IMR-90 (cell line): ENCODE measurements at regions not wholly inside any gene's neighbourhood (a gene's known extent, or its start where the extent isn't known, plus 50 kb on each side); places are given as distances from the start of the nearest gene placed in this dataset.

Source experiments
- ATAC-seq: fragments of 200-7000 bp; cut with Tn5 transposase; 2 replicates; pipeline ENCODE4 v1.9.1; 2020; ENCODE audit warnings: low read depth, mild to moderate bottlenecking, moderate library complexity
- BruUV-seq: library from RNA; stranded (reverse); fragments of 400-500 nt; replicated peaks from 2 replicates; lab custom pipeline; 2021; lab: Mats Ljungman, UMichigan
- CTCF ChIA-PET: fragments of 300-600 bp; formaldehyde crosslinking; extraction: SDS; loops from one replicate; lab custom pipeline; 2021; ENCODE audit warnings: antibody characterized with exemption; lab: Yijun Ruan, JAX
- POLR2A ChIA-PET: fragments of 300-600 bp; sonication (Branson Sonifier 250); formaldehyde crosslinking; loops from one replicate; lab custom pipeline; 2022; ENCODE audit warnings: antibody characterized with exemption; ENCODE audit not compliant: unreplicated experiment; lab: Charles Lee
- DNase-seq: peaks from one replicate; pipeline ENCODE4 v3.0.0; 2013
- H2AFZ ChIP-seq: replicated peaks from 2 replicates; pipeline ENCODE3; 2013; ENCODE audit warnings: low read length, mild to moderate bottlenecking; ENCODE audit not compliant: poor library complexity
- H2AK5ac ChIP-seq: 2 replicates; pipeline ENCODE4 v1.6.1; 2013; ENCODE audit warnings: low read depth, low read length, inconsistent platforms
- H2AK9ac ChIP-seq: replicated peaks from 2 replicates; pipeline ENCODE3; 2013; ENCODE audit warnings: mild to moderate bottlenecking, low read depth, low read length, moderate library complexity; ENCODE audit not compliant: poor library complexity
- H2BK120ac ChIP-seq: 2 replicates; pipeline ENCODE4 v1.6.1; 2013; ENCODE audit warnings: low read depth, low read length, inconsistent platforms
- H2BK15ac ChIP-seq: 3 replicates; pipeline ENCODE4 v1.6.1; 2013; ENCODE audit warnings: low read depth, low read length, inconsistent platforms
- H2BK20ac ChIP-seq: 2 replicates; pipeline ENCODE4 v1.6.1; 2013; ENCODE audit warnings: low read depth, mild to moderate bottlenecking, inconsistent platforms, low read length, moderate library complexity
- H2BK5ac ChIP-seq: 2 replicates; pipeline ENCODE4 v1.6.1; 2013; ENCODE audit warnings: mild to moderate bottlenecking, low read depth, low read length, inconsistent platforms; ENCODE audit not compliant: poor library complexity, severe bottlenecking
- H3K14ac ChIP-seq: replicated peaks from 2 replicates; pipeline ENCODE4 v1.6.1; 2013; ENCODE audit warnings: low read depth, low read length, inconsistent platforms
- H3K18ac ChIP-seq: 2 replicates; pipeline ENCODE4 v1.6.1; 2013; ENCODE audit warnings: low read depth, low read length, control low read depth
- H3K23ac ChIP-seq: 2 replicates; pipeline ENCODE4 v1.6.1; 2013; ENCODE audit warnings: low read depth, low read length, inconsistent platforms
- H3K27ac ChIP-seq: 2 replicates; pipeline ENCODE4 v1.5.1; 2013; ENCODE audit warnings: mild to moderate bottlenecking, control low read depth, low read length; ENCODE audit not compliant: insufficient read depth
- H3K27me3 ChIP-seq: 2 replicates; pipeline ENCODE4 v1.6.1; 2013; ENCODE audit warnings: low read length; ENCODE audit not compliant: control insufficient read depth, insufficient read depth
- H3K36me3 ChIP-seq: 2 replicates; pipeline ENCODE4 v1.6.1; 2013; ENCODE audit warnings: low read length, mixed read lengths; ENCODE audit not compliant: control insufficient read depth, insufficient read depth
- H3K4ac ChIP-seq: 2 replicates; pipeline ENCODE4 v1.6.1; 2013; ENCODE audit warnings: low read depth, low read length, inconsistent platforms
- H3K4me1 ChIP-seq: 2 replicates; pipeline ENCODE4 v1.6.1; 2013; ENCODE audit warnings: low read length, mixed read lengths; ENCODE audit not compliant: control insufficient read depth, insufficient read depth
- H3K4me2 ChIP-seq: 2 replicates; pipeline ENCODE4 v1.6.1; 2013; ENCODE audit warnings: low read depth, mild to moderate bottlenecking, control low read depth, low read length, moderate library complexity
- H3K4me3 ChIP-seq: 2 replicates; pipeline ENCODE4 v1.5.1; 2013; ENCODE audit warnings: low read depth, mild to moderate bottlenecking, control low read depth, low read length, moderate library complexity; ENCODE audit not compliant: insufficient read depth
- H3K56ac ChIP-seq: 2 replicates; pipeline ENCODE4 v1.6.1; 2013; ENCODE audit warnings: low read length, inconsistent platforms; ENCODE audit not compliant: insufficient read depth; ENCODE audit errors: extremely low read depth
- H3K79me1 ChIP-seq, 2 experiments: 2 replicates each; pipeline ENCODE4 v1.6.1; 2013; ENCODE audit warnings: low read length in 2 of 2, inconsistent platforms in 1 of 2, low read depth in 1 of 2
- H3K9ac ChIP-seq: 2 replicates; pipeline ENCODE4 v1.6.1; 2013; ENCODE audit warnings: low read depth, low read length, control low read depth
- H3K9me1 ChIP-seq: 2 replicates; pipeline ENCODE4 v1.6.1; 2013; ENCODE audit warnings: low read length, inconsistent platforms; ENCODE audit not compliant: insufficient read depth
- H3K9me3 ChIP-seq: 2 replicates; pipeline ENCODE4 v1.6.1; 2013; ENCODE audit warnings: low read length; ENCODE audit not compliant: control insufficient read depth, insufficient read depth
- H4K20me1 ChIP-seq: 2 replicates; pipeline ENCODE4 v1.6.1; 2013; ENCODE audit warnings: low read length, inconsistent platforms; ENCODE audit not compliant: insufficient read depth
- H4K5ac ChIP-seq: 2 replicates; pipeline ENCODE4 v1.6.1; 2013; ENCODE audit warnings: mild to moderate bottlenecking, low read depth, low read length, control low read depth
- H4K8ac ChIP-seq, 2 experiments: 2 replicates each; pipeline ENCODE4 v1.6.1; 2013; ENCODE audit warnings: low read depth in 2 of 2, low read length in 2 of 2, control low read depth in 1 of 2, inconsistent platforms in 1 of 2
- H4K91ac ChIP-seq: 2 replicates; pipeline ENCODE4 v1.6.1; 2013; ENCODE audit warnings: low read depth, low read length, inconsistent platforms; ENCODE audit not compliant: insufficient read depth
- CEBPB ChIP-seq: IDR thresholded peaks from 2 replicates; pipeline ENCODE4 v1.6.1; 2012; ENCODE audit warnings: low read depth, low read length, improper control_type of control experiment
- CTCF ChIP-seq: conservative IDR thresholded peaks from 2 replicates; pipeline ENCODE4 v1.5.1; 2012; ENCODE audit warnings: mild to moderate bottlenecking, low read depth, low read length, improper control_type of control experiment
- FOS ChIP-seq: fragments of 150-350 bp; IDR thresholded peaks from 2 replicates; pipeline ENCODE4 v1.6.1; 2016; ENCODE audit warnings: low read depth, low read length
- MAFK ChIP-seq: IDR thresholded peaks from 2 replicates; pipeline ENCODE4 v1.6.1; 2012; ENCODE audit warnings: low read depth, low read length, improper control_type of control experiment
- MAZ ChIP-seq: IDR thresholded peaks from 2 replicates; pipeline ENCODE4 v1.6.1; 2012; ENCODE audit warnings: low read depth, mild to moderate bottlenecking, low read length, improper control_type of control experiment, moderate library complexity, borderline replicate concordance
- MXI1 ChIP-seq: IDR thresholded peaks from 2 replicates; pipeline ENCODE4 v1.6.1; 2012; ENCODE audit warnings: low read depth, mild to moderate bottlenecking, low read length, moderate library complexity, borderline replicate concordance
- POLR2A ChIP-seq: IDR thresholded peaks from 2 replicates; pipeline ENCODE4 v1.6.1; 2012; ENCODE audit warnings: mild to moderate bottlenecking, low read depth, low read length
- RAD21 ChIP-seq: IDR thresholded peaks from 2 replicates; pipeline ENCODE4 v1.6.1; 2012; ENCODE audit warnings: low read length, improper control_type of control experiment
- RCOR1 ChIP-seq: IDR thresholded peaks from 2 replicates; pipeline ENCODE4 v1.6.1; 2012; ENCODE audit warnings: mild to moderate bottlenecking, low read length, improper control_type of control experiment; ENCODE audit not compliant: insufficient replicate concordance
- RFX5 ChIP-seq: IDR thresholded peaks from 2 replicates; pipeline ENCODE4 v1.8.0; 2012; ENCODE audit warnings: low read depth, mild to moderate bottlenecking, low read length, moderate library complexity
- SMC3 ChIP-seq: fragments of 150-350 bp; IDR thresholded peaks from 2 replicates; pipeline ENCODE4 v1.6.1; 2016; ENCODE audit warnings: low read depth, mild to moderate bottlenecking, antibody characterized with exemption, low read length, moderate library complexity
- USF2 ChIP-seq: fragments of 150-350 bp; IDR thresholded peaks from 2 replicates; pipeline ENCODE4 v1.6.1; 2017; ENCODE audit warnings: mild to moderate bottlenecking, antibody characterized with exemption, low read length, low read depth
- WGBS, 2 experiments: methylation state at CpG; one replicate each; pipeline versions ENCODE4 v1.1.5 to v1.1.7; 2013; ENCODE audit warnings: missing lambda C conversion rate in 2 of 2; ENCODE audit not compliant: insufficient read length in 1 of 2; ENCODE audit errors: extremely low coverage in 2 of 2; 5-methylcytosine and 5-hydroxymethylcytosine counted together
- dilution Hi-C: fragments of 300-500 bp; cut with HindIII; formaldehyde crosslinking; loops from one replicate; pipeline ENCODE4 v1.14.3; 2018; ENCODE audit warnings: low sequenced_read_pairs; ENCODE audit not compliant: unreplicated experiment
- in situ Hi-C: fragments of 300-500 bp; cut with MboI; formaldehyde crosslinking; loops from 3 replicates; pipeline ENCODE4 v1.14.3; 2019; ENCODE audit warnings: low sequenced_read_pairs, inconsistent platforms, mixed read lengths
- intact Hi-C: fragments of 100-400 bp; cut with micrococcal nuclease; formaldehyde crosslinking; loops from 2 replicates; pipeline ENCODE4 v1.10.0; 2022
- TF ChIP-seq, protein P1 (sequence below): fragments of 150-350 bp; IDR thresholded peaks from 2 replicates; pipeline ENCODE4 v1.6.1; 2016; ENCODE audit warnings: low read depth, mild to moderate bottlenecking, low read length, moderate library complexity, borderline replicate concordance

GRCh38 chr1:169047074-169047473 is 59.4 kb upstream of the ATP1B1 start:
- no CpG with 5 or more reads among the region's 1 CpG for WGBS, 2 experiments
- dilution Hi-C loops = no loop called here
- H3K9ac ChIP-seq = no peak overlapping the region
- no peak overlapping the region for H3K14ac ChIP-seq
- no peaks in the 10 kb centered on the region for H3K79me1 ChIP-seq
- no peak overlapping the region for H3K56ac ChIP-seq
- DNase-seq (no peak), ATAC-seq (no peak)
- no peak overlapping the region for H2BK15ac ChIP-seq
- no peak overlapping the region for H4K91ac ChIP-seq
- no peaks in the 10 kb centered on the region for H4K20me1 ChIP-seq
- POLR2A ChIA-PET = no interaction called here
- TF ChIP-seq CTCF (no peak), RFX5 (no peak), CEBPB (no peak), MXI1 (no peak), RAD21 (no peak), RCOR1 (no peak), MAZ (no peak), POLR2A (no peak), SMC3 (no peak), USF2 (no peak), FOS (no peak), MAFK (no peak)
- TF ChIP-seq, protein P1, sequence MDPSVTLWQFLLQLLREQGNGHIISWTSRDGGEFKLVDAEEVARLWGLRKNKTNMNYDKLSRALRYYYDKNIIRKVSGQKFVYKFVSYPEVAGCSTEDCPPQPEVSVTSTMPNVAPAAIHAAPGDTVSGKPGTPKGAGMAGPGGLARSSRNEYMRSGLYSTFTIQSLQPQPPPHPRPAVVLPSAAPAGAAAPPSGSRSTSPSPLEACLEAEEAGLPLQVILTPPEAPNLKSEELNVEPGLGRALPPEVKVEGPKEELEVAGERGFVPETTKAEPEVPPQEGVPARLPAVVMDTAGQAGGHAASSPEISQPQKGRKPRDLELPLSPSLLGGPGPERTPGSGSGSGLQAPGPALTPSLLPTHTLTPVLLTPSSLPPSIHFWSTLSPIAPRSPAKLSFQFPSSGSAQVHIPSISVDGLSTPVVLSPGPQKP = no peak
- H4K8ac ChIP-seq = no peak overlapping the region
- in situ Hi-C loops = no loop called here
- no peak overlapping the region for H4K5ac ChIP-seq
- no peaks in the 10 kb centered on the region for H3K9me3 ChIP-seq
- no peak overlapping the region for H2AK9ac ChIP-seq
- no peak overlapping the region for H3K23ac ChIP-seq
- no peak overlapping the region for H2AK5ac ChIP-seq
- no peak overlapping the region for H3K27ac ChIP-seq
- H3K4me3 ChIP-seq = no peak overlapping the region
- no peak overlapping the region for H3K4me2 ChIP-seq
- H2BK120ac ChIP-seq = no peak overlapping the region
- H3K4me1 ChIP-seq = no peaks in the 10 kb centered on the region
- H2BK5ac ChIP-seq = no peak overlapping the region
- no peak overlapping the region for H2BK20ac ChIP-seq
- intact Hi-C loops = no loop called here
- no peak overlapping the region for H2AFZ ChIP-seq
- no peak overlapping the region for H3K18ac ChIP-seq
- BruUV-seq = no TSS peak
- CTCF ChIA-PET = no interaction called here
- no peaks in the 10 kb centered on the region for H3K27me3 ChIP-seq
- H3K36me3 ChIP-seq = no peaks in the 10 kb centered on the region
- H3K9me1 ChIP-seq = no peaks in the 10 kb centered on the region
- H3K4ac ChIP-seq = no peak overlapping the region
